Testis (tissue), 2 donors: ENCODE measurements at regions not wholly inside any gene's neighbourhood (a gene's known extent, or its start where the extent isn't known, plus 50 kb on each side); places are given as distances from the start of the nearest gene placed in this dataset.

Experiments used
- DNase-seq: peaks from one replicate; pipeline ENCODE4 v3.0.0-alpha.2; 2019
- H3K27ac ChIP-seq, 2 donors: fragments of 200-600 bp; sonication (generic); one replicate each; pipeline ENCODE4 v1.5.1; 2019
- H3K27me3 ChIP-seq: fragments of 200-600 bp; sonication (generic); one replicate; pipeline ENCODE4 v1.5.1; 2019
- H3K36me3 ChIP-seq: fragments of 200-600 bp; sonication (generic); one replicate; pipeline ENCODE4 v1.5.1; 2017; ENCODE audit warnings: low read depth; ENCODE audit errors: missing control alignments
- H3K4me1 ChIP-seq: fragments of 200-600 bp; sonication (generic); one replicate; pipeline ENCODE4 v1.5.1; 2019
- H3K4me3 ChIP-seq, 2 donors: fragments of 200-600 bp; sonication (generic); one replicate each; pipeline ENCODE4 v1.5.1; 2017 to 2019
- H3K9me3 ChIP-seq: fragments of 200-600 bp; sonication (generic); one replicate; pipeline ENCODE4 v1.5.1; 2017
- POLR2A ChIP-seq: fragments of 450-650 bp; IDR thresholded peaks from one replicate; pipeline ENCODE4 v1.6.1; 2017; ENCODE audit warnings: antibody characterized with exemption, mild to moderate bottlenecking, moderate library complexity
- WGBS, 2 donors: methylation state at CpG; one replicate each; pipeline ENCODE4 v1.1.5; 2018; 5-methylcytosine and 5-hydroxymethylcytosine counted together
- intact Hi-C: fragments of 100-400 bp; cut with DNase I; formaldehyde crosslinking; loops from one replicate; pipeline ENCODE4 v1.15.1; 2023; ENCODE audit warnings: low total_unique reads
- TF ChIP-seq, protein P1 (sequence below), 3 experiments: fragments of 450-650 bp in 2 of 3; fragments of 200-600 bp in 1 of 3; sonication (generic) in 1 of 3; IDR thresholded peaks; one replicate each; pipeline ENCODE4 v1.5.1; 2016 to 2019; ENCODE audit warnings: antibody characterized with exemption in 3 of 3, mild to moderate bottlenecking in 2 of 3, moderate library complexity in 1 of 3

DNA sequence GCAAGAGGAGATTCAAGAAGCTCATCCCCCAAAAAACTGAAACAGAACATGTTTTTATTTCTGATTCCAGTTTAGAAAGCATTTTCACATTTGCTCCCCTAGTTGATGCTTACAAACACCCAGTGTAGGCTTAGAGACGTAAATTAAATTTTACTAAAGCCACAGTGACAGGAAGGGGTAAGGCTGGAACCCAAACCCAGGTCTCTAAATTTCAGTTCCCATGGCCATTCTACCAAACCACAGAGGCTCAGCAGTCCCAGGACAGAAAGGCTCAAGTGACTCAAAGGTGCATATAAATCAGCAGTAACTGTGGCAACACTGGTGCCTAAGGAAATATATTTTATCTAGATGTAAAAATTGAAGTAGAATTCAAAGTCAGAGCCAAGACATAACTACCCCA is 128.7 kb downstream of the CEP120 start:
- intact Hi-C loops: no loop called here
- Histone ChIP-seq H3K27ac (no peak overlapping the region), H3K4me1 (no peaks in the 10 kb centered on the region), H3K4me3 (no peak overlapping the region), H3K27me3 (no peaks in the 10 kb centered on the region), H3K9me3 (no peaks in the 10 kb centered on the region), H3K36me3 (no peaks in the 10 kb centered on the region)
- 92 to 97% methylated on average over 1 of the region's 1 CpG for WGBS, 2 donors
- TF ChIP-seq POLR2A: no peak
- TF ChIP-seq, protein P1, sequence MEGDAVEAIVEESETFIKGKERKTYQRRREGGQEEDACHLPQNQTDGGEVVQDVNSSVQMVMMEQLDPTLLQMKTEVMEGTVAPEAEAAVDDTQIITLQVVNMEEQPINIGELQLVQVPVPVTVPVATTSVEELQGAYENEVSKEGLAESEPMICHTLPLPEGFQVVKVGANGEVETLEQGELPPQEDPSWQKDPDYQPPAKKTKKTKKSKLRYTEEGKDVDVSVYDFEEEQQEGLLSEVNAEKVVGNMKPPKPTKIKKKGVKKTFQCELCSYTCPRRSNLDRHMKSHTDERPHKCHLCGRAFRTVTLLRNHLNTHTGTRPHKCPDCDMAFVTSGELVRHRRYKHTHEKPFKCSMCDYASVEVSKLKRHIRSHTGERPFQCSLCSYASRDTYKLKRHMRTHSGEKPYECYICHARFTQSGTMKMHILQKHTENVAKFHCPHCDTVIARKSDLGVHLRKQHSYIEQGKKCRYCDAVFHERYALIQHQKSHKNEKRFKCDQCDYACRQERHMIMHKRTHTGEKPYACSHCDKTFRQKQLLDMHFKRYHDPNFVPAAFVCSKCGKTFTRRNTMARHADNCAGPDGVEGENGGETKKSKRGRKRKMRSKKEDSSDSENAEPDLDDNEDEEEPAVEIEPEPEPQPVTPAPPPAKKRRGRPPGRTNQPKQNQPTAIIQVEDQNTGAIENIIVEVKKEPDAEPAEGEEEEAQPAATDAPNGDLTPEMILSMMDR (IDR thresholded peaks at IDR 0.05): no peak
- DNase-seq: no peak

DNA sequence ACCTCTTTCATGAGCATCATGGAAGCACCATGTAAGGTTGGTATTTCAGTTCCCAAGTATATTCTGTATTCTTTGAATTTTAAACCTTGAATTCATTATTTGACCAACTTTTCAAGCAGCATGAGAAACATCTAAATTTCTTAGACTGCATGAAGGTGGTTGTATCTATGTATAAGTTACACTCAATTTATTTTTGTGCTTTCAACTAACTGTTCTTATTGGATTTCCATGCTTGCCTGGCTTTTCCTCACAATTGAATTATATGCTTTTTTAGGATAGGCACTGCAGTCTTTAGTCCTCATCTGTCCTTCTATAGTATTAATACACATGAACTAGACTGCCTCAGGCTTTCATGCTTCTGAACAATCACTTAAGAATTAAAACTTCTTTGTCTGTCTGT is 134.0 kb downstream of the CEP120 start:
- no peaks in the 10 kb centered on the region for H3K4me1 ChIP-seq
- intact Hi-C loops: no loop called here
- no peaks in the 10 kb centered on the region for H3K27me3 ChIP-seq
- H3K36me3 ChIP-seq: no peaks in the 10 kb centered on the region
- H3K9me3 ChIP-seq: no peaks in the 10 kb centered on the region
- H3K4me3 ChIP-seq: no peak overlapping the region
- no peak overlapping the region for H3K27ac ChIP-seq
- no peak for TF ChIP-seq POLR2A
- TF ChIP-seq, protein P1 (IDR thresholded peaks at IDR 0.05): no peak
- no peak for DNase-seq

DNA sequence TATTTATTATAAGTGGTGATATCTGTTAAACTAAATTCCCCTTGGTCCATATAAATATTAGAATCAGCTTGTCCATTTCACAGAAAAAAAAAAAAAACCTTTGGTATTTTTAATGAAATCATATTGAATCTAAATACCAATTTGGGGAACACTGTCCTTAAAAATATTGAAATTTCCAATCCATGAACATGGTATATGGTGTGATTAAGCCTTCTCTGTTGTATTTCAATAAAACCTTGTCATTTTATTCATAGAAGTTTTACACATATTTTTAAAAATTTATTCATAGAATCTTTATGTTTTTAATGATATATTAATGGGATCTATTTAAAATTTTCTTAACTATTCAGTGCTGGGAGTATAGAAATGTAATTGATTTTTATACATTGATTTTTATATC is 135.3 kb downstream of the CEP120 start:
- H3K4me1 ChIP-seq: no peaks in the 10 kb centered on the region
- no peak overlapping the region for H3K4me3 ChIP-seq
- no peak for DNase-seq
- no peaks in the 10 kb centered on the region for H3K36me3 ChIP-seq
- intact Hi-C loops: no loop called here
- no peaks in the 10 kb centered on the region for H3K9me3 ChIP-seq
- no peak overlapping the region for H3K27ac ChIP-seq
- H3K27me3 ChIP-seq: no peaks in the 10 kb centered on the region
- TF ChIP-seq, protein P1 (IDR thresholded peaks at IDR 0.05): no peak

DNA sequence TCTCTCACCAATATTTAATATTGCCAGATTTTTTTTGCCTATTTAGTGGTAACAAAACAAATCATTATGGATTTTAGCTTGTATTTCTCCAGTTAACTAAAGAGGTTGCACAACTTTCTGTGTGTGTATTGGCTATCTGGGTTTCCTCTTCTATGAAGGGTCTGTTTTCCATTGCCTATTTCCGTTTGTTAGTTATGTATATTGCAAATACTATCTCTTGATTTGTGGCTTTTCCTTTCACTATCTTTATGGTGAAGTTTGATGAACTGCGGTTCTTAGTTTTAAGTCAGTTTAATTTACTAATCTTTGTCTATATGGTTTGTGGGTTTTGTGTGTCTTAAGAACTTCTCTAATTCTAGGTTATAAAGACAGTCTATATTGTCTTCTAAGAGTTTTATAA is 136.3 kb downstream of the CEP120 start:
- DNase-seq: no peak
- no peak overlapping the region for H3K4me3 ChIP-seq
- H3K27ac ChIP-seq: no peak overlapping the region
- no peaks in the 10 kb centered on the region for H3K9me3 ChIP-seq
- intact Hi-C loops: no loop called here
- TF ChIP-seq POLR2A: no peak
- no peaks in the 10 kb centered on the region for H3K36me3 ChIP-seq
- no peaks in the 10 kb centered on the region for H3K4me1 ChIP-seq
- H3K27me3 ChIP-seq: no peaks in the 10 kb centered on the region
- 78 to 80% methylated on average over 2 of the region's 2 CpGs for WGBS, 2 donors

DNA sequence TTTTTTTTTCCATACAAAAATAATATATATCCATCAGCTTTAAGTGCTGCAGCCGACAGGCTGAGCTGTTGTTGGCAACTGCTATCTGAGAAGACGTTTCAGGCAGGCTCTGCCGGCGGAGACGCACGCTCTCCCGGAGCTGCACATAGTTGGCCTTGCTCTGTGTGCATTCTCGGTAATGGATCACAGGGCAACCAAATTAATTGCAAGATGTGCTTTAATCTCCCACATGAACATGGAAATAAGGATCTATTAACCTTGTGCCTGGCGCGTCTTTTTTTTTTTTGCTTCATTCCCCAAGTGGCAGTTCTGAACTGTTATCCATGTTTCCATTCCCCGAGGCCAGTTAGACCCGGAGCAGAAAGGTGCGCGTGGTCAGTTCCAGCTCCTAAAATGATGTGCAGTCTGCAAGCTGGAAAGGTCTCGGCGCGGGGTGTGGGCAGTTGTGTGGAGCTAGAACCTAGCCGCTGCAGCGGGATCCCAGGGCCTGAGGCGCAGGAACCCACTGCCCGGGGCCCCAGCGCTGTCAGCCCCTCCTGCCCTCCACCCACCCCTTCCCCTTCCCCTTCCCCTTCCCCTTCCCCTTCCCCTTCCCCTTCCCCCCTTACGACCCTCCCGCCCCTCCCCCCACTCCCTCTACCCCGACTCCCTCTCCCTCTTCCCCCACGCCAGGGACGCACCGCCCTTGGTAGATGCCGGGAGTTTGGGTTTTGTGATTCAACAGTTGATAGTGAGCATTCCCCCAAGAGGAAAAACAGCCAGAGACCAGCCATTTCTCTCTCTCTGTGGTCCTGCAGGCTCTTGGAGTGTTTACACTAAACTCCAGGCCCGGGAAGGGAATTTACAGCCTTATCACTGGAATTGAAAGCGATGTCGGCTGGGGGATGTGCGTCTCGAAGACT is 137.8 kb downstream of the CEP120 start:
- intact Hi-C loops: no loop called here
- no peaks in the 10 kb centered on the region for H3K36me3 ChIP-seq
- peak overlapping the region in 1 of 2 donors; percentile 20 for H3K4me3 ChIP-seq
- TF ChIP-seq, protein P1 (IDR thresholded peaks at IDR 0.05): no peak
- TF ChIP-seq POLR2A: no peak
- H3K4me1 ChIP-seq: no peaks in the 10 kb centered on the region
- no peak overlapping the region for H3K27ac ChIP-seq
- no peaks in the 10 kb centered on the region for H3K27me3 ChIP-seq
- 7 to 8% methylated on average over 27 to 34 of the region's 34 CpGs for WGBS, 2 donors
- no peaks in the 10 kb centered on the region for H3K9me3 ChIP-seq
- DNase-seq: peak; percentile 39
